Suprapubic skin (tissue), 4 donors: ENCODE measurements at regions not wholly inside any gene's neighbourhood (a gene's known extent, or its start where the extent isn't known, plus 50 kb on each side); places are given as distances from the start of the nearest gene placed in this dataset.

Experiments used
- DNase-seq, 2 donors: peaks; one replicate each; pipeline ENCODE4 v3.0.0-alpha.2; 2019; ENCODE audit warnings: low spot score in 2 of 2
- H3K27ac ChIP-seq: fragments of 200-600 bp; sonication (generic); one replicate; pipeline ENCODE4 v1.5.1; 2019
- H3K27me3 ChIP-seq: fragments of 200-600 bp; sonication (generic); one replicate; pipeline ENCODE4 v1.5.1; 2019
- H3K36me3 ChIP-seq: fragments of 200-600 bp; sonication (generic); one replicate; pipeline ENCODE4 v1.5.1; 2019
- H3K4me1 ChIP-seq: fragments of 200-600 bp; sonication (generic); one replicate; pipeline ENCODE4 v1.5.1; 2019
- H3K4me3 ChIP-seq: fragments of 200-600 bp; sonication (generic); one replicate; pipeline ENCODE4 v1.5.1; 2019; ENCODE audit warnings: mild to moderate bottlenecking
- H3K9me3 ChIP-seq: fragments of 200-600 bp; sonication (generic); one replicate; pipeline ENCODE4 v1.5.1; 2019
- CTCF ChIP-seq, 2 donors: fragments of 200-600 bp in 1 of 2; fragments of 450-650 bp in 1 of 2; sonication (generic) in 1 of 2; IDR thresholded peaks; one replicate each; pipeline ENCODE4 v1.5.1; 2016 to 2019; ENCODE audit warnings: antibody characterized with exemption in 2 of 2, mild to moderate bottlenecking in 1 of 2, moderate library complexity in 1 of 2
- EP300 ChIP-seq: sonication (generic); formaldehyde crosslinking; IDR thresholded peaks from one replicate; pipeline ENCODE4 v1.6.1; 2017; ENCODE audit warnings: antibody characterized with exemption
- POLR2A ChIP-seq, 2 donors: fragments of 450-650 bp; IDR thresholded peaks; one replicate each; pipeline ENCODE4 v1.6.1; 2017; ENCODE audit warnings: antibody characterized with exemption in 2 of 2, mild to moderate bottlenecking in 2 of 2, moderate library complexity in 2 of 2
- POLR2AphosphoS5 ChIP-seq, 3 donors: sonication (generic); formaldehyde crosslinking; IDR thresholded peaks; one replicate each; pipeline ENCODE4 v1.6.1; 2017; ENCODE audit warnings: antibody characterized with exemption in 3 of 3
- WGBS: methylation state at CpG from one replicate; pipeline ENCODE4 v1.1.5; 2018; 5-methylcytosine and 5-hydroxymethylcytosine counted together

DNA sequence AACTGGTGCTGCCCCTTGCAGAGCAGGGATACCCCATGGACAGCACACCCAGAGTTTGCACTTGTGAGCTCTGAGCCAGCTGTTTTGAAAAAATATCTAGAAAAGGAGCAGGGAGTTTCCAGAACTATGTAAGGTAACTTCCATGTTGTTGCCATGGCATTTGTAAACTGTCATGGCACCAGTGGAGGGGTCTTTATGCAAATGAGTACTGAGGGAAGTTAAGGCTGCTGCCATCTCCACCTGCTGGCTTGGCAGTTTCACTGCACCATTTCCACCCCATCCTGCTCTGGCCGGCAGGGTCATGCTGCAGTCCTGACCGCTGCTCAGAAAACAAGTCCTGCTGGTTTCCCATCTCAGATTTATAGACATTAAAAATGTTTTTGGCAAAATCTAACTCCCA is 52.3 kb upstream of the SNTG2 start:
- DNase-seq, result no peak
- Histone ChIP-seq H3K9me3 (peaks cover 12% of the 10 kb centered on the region), H3K4me1 (no peaks in the 10 kb centered on the region), H3K36me3 (no peaks in the 10 kb centered on the region), H3K27me3 (peaks cover 2% of the 10 kb centered on the region), H3K4me3 (no peak overlapping the region), H3K27ac (no peak overlapping the region)
- WGBS, result 46% methylated on average over 2 of the region's 2 CpGs
- TF ChIP-seq POLR2AphosphoS5 (IDR thresholded peaks at IDR 0.05) (no peak), POLR2A (IDR thresholded peaks at IDR 0.05) (no peak), EP300 (no peak)

- Histone ChIP-seq H3K27ac (no peak overlapping the region), H3K4me3 (no peak overlapping the region), H3K9me3 (peaks cover 7% of the 10 kb centered on the region), H3K4me1 (no peaks in the 10 kb centered on the region), H3K27me3 (peaks cover 10% of the 10 kb centered on the region), H3K36me3 (no peaks in the 10 kb centered on the region)
- no peak for DNase-seq
- TF ChIP-seq POLR2A (IDR thresholded peaks at IDR 0.05), result no peak
- no peak for TF ChIP-seq CTCF (IDR thresholded peaks at IDR 0.05)
- no peak for TF ChIP-seq EP300
- no peak for TF ChIP-seq POLR2AphosphoS5 (IDR thresholded peaks at IDR 0.05)
- WGBS, result 92% methylated on average over 2 of the region's 2 CpGs
Observed at GRCh38 chr2:897091-897490, 53.6 kb upstream of the SNTG2 start.

DNA sequence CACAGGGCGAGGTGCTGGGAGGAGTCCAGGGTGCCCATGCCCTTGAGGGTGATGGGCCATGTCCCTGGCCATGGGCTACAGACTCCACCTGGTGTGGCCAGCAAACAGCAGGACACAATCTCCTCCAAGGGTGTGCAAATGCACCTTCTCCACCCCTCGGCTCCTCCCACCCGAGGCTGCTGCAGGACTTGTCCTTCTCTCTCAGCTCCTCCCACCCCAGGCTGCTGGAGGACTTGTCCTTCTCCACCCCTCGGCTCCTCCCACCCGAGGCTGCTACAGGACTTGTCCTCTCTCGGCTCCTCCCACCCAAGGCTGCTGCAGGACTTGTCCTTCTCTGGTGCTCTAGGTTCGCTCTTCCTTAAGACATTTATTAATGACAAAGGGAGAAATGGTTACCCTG is 57.3 kb upstream of the SNTG2 start:
- no peak overlapping the region for H3K4me3 ChIP-seq
- peaks cover 7% of the 10 kb centered on the region for H3K9me3 ChIP-seq
- H3K27me3 ChIP-seq, result peaks cover 10% of the 10 kb centered on the region
- H3K4me1 ChIP-seq, result no peaks in the 10 kb centered on the region
- TF ChIP-seq CTCF (IDR thresholded peaks at IDR 0.05) (no peak), POLR2AphosphoS5 (IDR thresholded peaks at IDR 0.05) (no peak), EP300 (no peak), POLR2A (IDR thresholded peaks at IDR 0.05) (no peak)
- 30% methylated on average over 7 of the region's 7 CpGs for WGBS
- no peak overlapping the region for H3K27ac ChIP-seq
- no peaks in the 10 kb centered on the region for H3K36me3 ChIP-seq
- no peak for DNase-seq

GRCh38 chr2:892892-893291 is 57.8 kb upstream of the SNTG2 start:
- no peak for TF ChIP-seq EP300
- TF ChIP-seq CTCF (IDR thresholded peaks at IDR 0.05), result no peak
- TF ChIP-seq POLR2A (IDR thresholded peaks at IDR 0.05), result no peak
- no peak for TF ChIP-seq POLR2AphosphoS5 (IDR thresholded peaks at IDR 0.05)
- H3K36me3 ChIP-seq, result no peaks in the 10 kb centered on the region
- H3K27me3 ChIP-seq, result peaks cover 10% of the 10 kb centered on the region
- H3K9me3 ChIP-seq, result peaks cover 7% of the 10 kb centered on the region
- H3K4me1 ChIP-seq, result no peaks in the 10 kb centered on the region
- H3K27ac ChIP-seq, result no peak overlapping the region
- no peak overlapping the region for H3K4me3 ChIP-seq
- WGBS, result 71% methylated on average over 3 of the region's 13 CpGs
- no peak for DNase-seq

DNA sequence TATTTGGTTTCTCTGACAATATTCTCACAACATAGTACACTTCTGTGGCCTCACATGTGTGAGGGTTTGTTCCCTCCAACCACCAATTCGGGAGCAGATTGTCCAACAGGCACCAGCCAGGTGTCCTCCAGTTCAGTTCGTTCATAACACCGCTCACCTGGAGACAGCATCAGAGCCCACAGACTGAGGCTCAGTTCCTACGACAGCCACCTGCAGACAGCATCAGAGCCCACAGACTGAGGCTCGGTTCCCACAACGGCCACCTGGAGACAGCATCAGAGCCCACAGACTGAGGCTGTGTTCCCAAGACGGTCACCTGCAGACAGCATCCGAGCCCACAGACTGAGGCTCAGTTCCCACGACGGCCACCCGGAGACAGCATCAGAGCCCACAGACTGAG is 58.2 kb upstream of the SNTG2 start:
- H3K36me3 ChIP-seq, result no peaks in the 10 kb centered on the region
- peaks cover 7% of the 10 kb centered on the region for H3K9me3 ChIP-seq

More for the DNA sequence above, 58.2 kb upstream of the SNTG2 start:
- Histone ChIP-seq H3K4me1 (no peaks in the 10 kb centered on the region), H3K27ac (no peak overlapping the region), H3K27me3 (peaks cover 10% of the 10 kb centered on the region), H3K4me3 (no peak overlapping the region)
- TF ChIP-seq POLR2AphosphoS5 (IDR thresholded peaks at IDR 0.05), result no peak
- TF ChIP-seq POLR2A (IDR thresholded peaks at IDR 0.05), result no peak
- no peak for TF ChIP-seq EP300
- no peak for TF ChIP-seq CTCF (IDR thresholded peaks at IDR 0.05)
- no peak for DNase-seq
- 85% methylated on average over 4 of the region's 11 CpGs for WGBS
